H9 (cell line): ENCODE measurements at regions not wholly inside any gene's neighbourhood (a gene's known extent, or its start where the extent isn't known, plus 50 kb on each side); places are given as distances from the start of the nearest gene placed in this dataset.
A peak's percentile ranks its signal among the peaks of the same experiment; 100 is the strongest.

Experiments
- DNase-seq: peaks from one replicate; pipeline ENCODE4 v3.0.0-alpha.2; 2017
- H2AFZ ChIP-seq: one replicate; pipeline ENCODE4 v1.6.1; 2013; ENCODE audit warnings: mild to moderate bottlenecking, low read length, control low read depth, moderate library complexity
- H2AK5ac ChIP-seq: 2 replicates; pipeline ENCODE4 v1.6.1; 2013; ENCODE audit warnings: low read length, control low read depth, mixed read lengths; ENCODE audit not compliant: insufficient read length
- H2BK120ac ChIP-seq: one replicate; pipeline ENCODE4 v1.6.1; 2013; ENCODE audit warnings: low read depth, mild to moderate bottlenecking, low read length, control low read depth, inconsistent platforms; ENCODE audit not compliant: poor library complexity, severe bottlenecking
- H2BK12ac ChIP-seq: 2 replicates; pipeline ENCODE4 v1.6.1; 2013; ENCODE audit warnings: low read length, control low read depth, mixed read lengths, low read depth; ENCODE audit not compliant: insufficient read length
- H2BK15ac ChIP-seq: 2 replicates; pipeline ENCODE4 v1.6.1; 2013; ENCODE audit warnings: low read depth, low read length, control low read depth
- H2BK20ac ChIP-seq: one replicate; pipeline ENCODE4 v1.6.1; 2013; ENCODE audit warnings: low read depth, mild to moderate bottlenecking, low read length, control low read depth, inconsistent platforms; ENCODE audit not compliant: poor library complexity, severe bottlenecking
- H2BK5ac ChIP-seq: 2 replicates; pipeline ENCODE4 v1.6.1; 2013; ENCODE audit warnings: low read length, control low read depth, mixed read lengths; ENCODE audit not compliant: insufficient read length
- H3K14ac ChIP-seq: 2 replicates; pipeline ENCODE4 v1.6.1; 2013; ENCODE audit warnings: low read length, control low read depth; ENCODE audit not compliant: insufficient read depth
- H3K18ac ChIP-seq: 2 replicates; pipeline ENCODE4 v1.6.1; 2013; ENCODE audit warnings: low read depth, mild to moderate bottlenecking, mixed read lengths, low read length, control low read depth; ENCODE audit not compliant: insufficient read length
- H3K23ac ChIP-seq: 2 replicates; pipeline ENCODE4 v1.6.1; 2013; ENCODE audit warnings: low read length, control low read depth, mixed read lengths, low read depth; ENCODE audit not compliant: insufficient read length
- H3K23me2 ChIP-seq: 2 replicates; pipeline ENCODE4 v1.6.1; 2013; ENCODE audit warnings: low read depth, mild to moderate bottlenecking, mixed read lengths, low read length, control low read depth; ENCODE audit not compliant: insufficient read length, poor library complexity, severe bottlenecking
- H3K27ac ChIP-seq: 2 replicates; pipeline ENCODE4 v1.5.1; 2013; ENCODE audit warnings: low read length, control low read depth, mixed read lengths, low read depth; ENCODE audit not compliant: insufficient read length
- H3K27me3 ChIP-seq: 2 replicates; pipeline ENCODE4 v1.6.1; 2013; ENCODE audit warnings: low read length, control low read depth, inconsistent platforms; ENCODE audit not compliant: insufficient read depth
- H3K4ac ChIP-seq: 2 replicates; pipeline ENCODE4 v1.6.1; 2013; ENCODE audit warnings: low read depth, mild to moderate bottlenecking, control low read depth, inconsistent platforms, low read length, moderate library complexity
- H3K4me1 ChIP-seq: 2 replicates; pipeline ENCODE4 v1.6.1; 2013; ENCODE audit warnings: low read length, control low read depth, inconsistent platforms; ENCODE audit not compliant: insufficient read depth
- H3K4me2 ChIP-seq: 2 replicates; pipeline ENCODE4 v1.6.1; 2013; ENCODE audit warnings: low read length, control low read depth, mixed read lengths; ENCODE audit not compliant: insufficient read length, insufficient read depth
- H3K56ac ChIP-seq: 2 replicates; pipeline ENCODE4 v1.6.1; 2013; ENCODE audit warnings: low read depth, mild to moderate bottlenecking, mixed read lengths, low read length, control low read depth; ENCODE audit not compliant: insufficient read length
- H3K79me1 ChIP-seq: 2 replicates; pipeline ENCODE4 v1.6.1; 2013; ENCODE audit warnings: low read depth, mild to moderate bottlenecking, moderate library complexity, low read length, control low read depth, inconsistent platforms; ENCODE audit not compliant: insufficient read depth, poor library complexity, severe bottlenecking
- H3K79me2 ChIP-seq: 2 replicates; pipeline ENCODE4 v1.6.1; 2013; ENCODE audit warnings: low read length, control low read depth, inconsistent platforms; ENCODE audit not compliant: insufficient read depth
- H3K9ac ChIP-seq: 2 replicates; pipeline ENCODE4 v1.6.1; 2013; ENCODE audit warnings: low read length, control low read depth, mixed read lengths; ENCODE audit not compliant: insufficient read length; ENCODE audit errors: extremely low read depth
- H3K9me3 ChIP-seq: one replicate; pipeline ENCODE4 v1.6.1; 2013; ENCODE audit warnings: low read depth, low read length, inconsistent platforms; ENCODE audit not compliant: control insufficient read depth
- H3T11ph ChIP-seq: one replicate; pipeline ENCODE4 v1.6.1; 2013; ENCODE audit warnings: mild to moderate bottlenecking, low read length, control low read depth, inconsistent platforms
- H4K20me1 ChIP-seq: one replicate; pipeline ENCODE4 v1.6.1; 2013; ENCODE audit not compliant: control insufficient read depth, insufficient read length, insufficient read depth
- H4K5ac ChIP-seq: 2 replicates; pipeline ENCODE4 v1.6.1; 2013; ENCODE audit warnings: low read depth, mild to moderate bottlenecking, mixed read lengths, low read length, control low read depth; ENCODE audit not compliant: insufficient read length
- H4K8ac ChIP-seq: replicated peaks from 2 replicates; pipeline ENCODE4 v1.6.1; 2013; ENCODE audit warnings: low read length, control low read depth, mixed read lengths, low read depth; ENCODE audit not compliant: insufficient read length
- H4K91ac ChIP-seq: 2 replicates; pipeline ENCODE4 v1.6.1; 2013; ENCODE audit warnings: low read depth, mild to moderate bottlenecking, moderate library complexity, mixed read lengths, low read length, control low read depth; ENCODE audit not compliant: insufficient read length
- H3K27ac Mint-ChIP-seq, 3 experiments: 2 replicates in 2 of 3; 3 replicates in 1 of 3; pipeline ENCODE4 v1.8.0; 2020 to 2021; ENCODE audit warnings: mixed read lengths in 3 of 3, mild to moderate bottlenecking in 1 of 3, moderate library complexity in 1 of 3
- H3K27me3 Mint-ChIP-seq: 2 replicates; pipeline ENCODE4 v1.8.0; 2021; ENCODE audit warnings: low read depth, mild to moderate bottlenecking, moderate library complexity, mixed read lengths
- H3K36me3 Mint-ChIP-seq, 3 experiments: 2 replicates in 2 of 3; 3 replicates in 1 of 3; pipeline ENCODE4 v1.8.0; 2020 to 2021; ENCODE audit warnings: low read depth in 3 of 3, mixed read lengths in 3 of 3; ENCODE audit not compliant: insufficient read depth in 1 of 3
- H3K4me1 Mint-ChIP-seq, 2 experiments: 2 replicates each; pipeline ENCODE4 v1.8.0; 2020; ENCODE audit warnings: mixed read lengths in 2 of 2
- H3K4me3 Mint-ChIP-seq, 2 experiments: 2 replicates in 1 of 2; 3 replicates in 1 of 2; pipeline ENCODE4 v1.8.0; 2020 to 2021; ENCODE audit warnings: mild to moderate bottlenecking in 2 of 2, mixed read lengths in 2 of 2, moderate library complexity in 1 of 2
- H3K9me3 Mint-ChIP-seq, 2 experiments: 2 replicates in 1 of 2; 3 replicates in 1 of 2; pipeline ENCODE4 v1.8.0; 2020; ENCODE audit warnings: mild to moderate bottlenecking in 2 of 2, mixed read lengths in 2 of 2, moderate library complexity in 1 of 2
- CTCF ChIP-seq: fragments of 200-600 bp; sonication (generic); conservative IDR thresholded peaks from 3 replicates; pipeline ENCODE4 v1.8.0; 2021; ENCODE audit warnings: antibody characterized with exemption, mild to moderate bottlenecking
- WGBS: extraction: QIAGEN DNeasy Blood & Tissue Kit; methylation state at CpG from one replicate; pipeline ENCODE4 v1.1.7; 2013; ENCODE audit warnings: missing lambda C conversion rate, low lambda C conversion rate, mixed read lengths; ENCODE audit not compliant: insufficient read length; ENCODE audit errors: extremely low coverage; 5-methylcytosine and 5-hydroxymethylcytosine counted together

GRCh38 chr10:10338339-10338738 is 679.3 kb upstream of the CELF2 start:
- Histone ChIP-seq H2BK15ac (no peak overlapping the region), H2AFZ (no peak overlapping the region), H4K8ac (no peak overlapping the region), H2AK5ac (no peak overlapping the region), H3K23me2 (no peaks in the 10 kb centered on the region), H3K27me3 (no peaks in the 10 kb centered on the region), H3K9me3 (no peaks in the 10 kb centered on the region), H2BK20ac (no peak overlapping the region), H3K4me1 (no peaks in the 10 kb centered on the region), H3K18ac (no peak overlapping the region), H3K27ac (no peak overlapping the region), H3K79me1 (no peaks in the 10 kb centered on the region), H3K4me2 (no peak overlapping the region), H3K79me2 (no peaks in the 10 kb centered on the region), H3K23ac (no peak overlapping the region), H3K14ac (no peak overlapping the region), H4K5ac (no peak overlapping the region), H3K4ac (no peak overlapping the region), H4K20me1 (no peaks in the 10 kb centered on the region), H2BK120ac (no peak overlapping the region), H3K9ac (no peak overlapping the region), H2BK12ac (no peak overlapping the region), H3K56ac (no peak overlapping the region), H2BK5ac (no peak overlapping the region), H4K91ac (no peak overlapping the region), H3T11ph (no peak overlapping the region)
- Mint-ChIP-seq H3K9me3 (peaks cover 4 to 10% of the 10 kb centered on the region in 2 experiments; a peak in 4 of 5 replicates), H3K36me3 (peaks cover 3 to 7% (median 3%) of the 10 kb centered on the region in 3 experiments; a peak in 6 of 7 replicates), H3K27ac (peak overlapping the region in 1 of 3 experiments; percentile 87; a peak in 2 of 7 replicates), H3K4me3 (no peak overlapping the region), H3K4me1 (peaks cover 11 to 15% of the 10 kb centered on the region in 2 experiments), H3K27me3 (no peaks in the 10 kb centered on the region; the same call in none of the 2 replicates)
- no peak for TF ChIP-seq CTCF
- 100% methylated on average over 2 of the region's 5 CpGs for WGBS
- no peak for DNase-seq
